ENCODE measurements at regions not wholly inside any gene's neighbourhood (a gene's known extent, or its start where the extent isn't known, plus 50 kb on each side); places are given as distances from the start of the nearest gene placed in this dataset.

- TF ChIP-seq ZFX (IDR thresholded peaks at IDR 0.05) (no peak), SP1 (IDR thresholded peaks at IDR 0.05; ENCODE audit: low read depth) (no peak), RAD21 (IDR thresholded peaks at IDR 0.05; ENCODE audit: low read depth) (no peak), CBX3 (IDR thresholded peaks at IDR 0.05; ENCODE audit: low read depth) (no peak)
Measured at GRCh38 chr5:108521011-108521700, 139.3 kb upstream of the FBXL17 start (continued).

GRCh38 chr5:108516785-108517184, 134.9 kb upstream of the FBXL17 start:
- Histone ChIP-seq H3K4me2 (ENCODE audit: low read length) (no peak overlapping the region), H3K79me2 (ENCODE audit: insufficient read depth, low read length) (no peaks in the 10 kb centered on the region), H3K9me2 (ENCODE audit: insufficient read depth) (no peaks in the 10 kb centered on the region), H4K20me1 (ENCODE audit: insufficient read depth) (no peaks in the 10 kb centered on the region), H3K36me3 (ENCODE audit: control insufficient read depth in 1 of 2, insufficient read depth in 2 of 2, low read length in 2 of 2) (no peaks in the 10 kb centered on the region), H3K9ac (ENCODE audit: low read length) (no peak overlapping the region), H3K4me1 (ENCODE audit: control insufficient read depth in 1 of 2, insufficient read depth in 2 of 2, low read length in 2 of 2) (no peaks in the 10 kb centered on the region), H2AFZ (ENCODE audit: low read depth, low read length, poor library complexity, severe bottlenecking) (no peak overlapping the region), H3K9me3 (ENCODE audit: control insufficient read depth in 1 of 2, insufficient read depth in 1 of 2, low read depth in 1 of 2, low read length in 2 of 2) (no peaks in the 10 kb centered on the region), H3K4me3 (replicated peaks in 1 of 2; ENCODE audit: low read depth in 1 of 2, low read length in 2 of 2) (no peak overlapping the region), H3K27ac (ENCODE audit: low read depth, low read length) (no peak overlapping the region), H3K27me3 (ENCODE audit: insufficient read depth, low read length) (no peaks in the 10 kb centered on the region)
- TF ChIP-seq YY1 (IDR thresholded peaks at IDR 0.05; ENCODE audit: extremely low read depth, insufficient replicate concordance, low read depth, low read length), result no peak
- TF ChIP-seq JUND (IDR thresholded peaks at IDR 0.05), result no peak
- TF ChIP-seq EZH2 (IDR thresholded peaks at IDR 0.05), result no peak
- TF ChIP-seq ZFX (IDR thresholded peaks at IDR 0.05), result no peak
- no peak for TF ChIP-seq RAD21 (IDR thresholded peaks at IDR 0.05; ENCODE audit: low read depth)
- TF ChIP-seq EZH2phosphoT487 (IDR thresholded peaks at IDR 0.05; ENCODE audit: borderline replicate concordance), result no peak
- no peak for TF ChIP-seq SRF (IDR thresholded peaks at IDR 0.05; ENCODE audit: low read depth)
- TF ChIP-seq TCF7L2 (IDR thresholded peaks at IDR 0.05; ENCODE audit: borderline replicate concordance, extremely low read depth, insufficient read depth, insufficient read length), result no peak
- no peak for TF ChIP-seq ZBTB33 (IDR thresholded peaks at IDR 0.05; ENCODE audit: extremely low read depth, insufficient replicate concordance, low read length)
- TF ChIP-seq POLR2A (IDR thresholded peaks at IDR 0.05; ENCODE audit: borderline replicate concordance, extremely low read depth, insufficient read depth, insufficient read length), result no peak
- TF ChIP-seq CBX3 (IDR thresholded peaks at IDR 0.05; ENCODE audit: low read depth), result no peak
- no peak for TF ChIP-seq ZNF274 (IDR thresholded peaks at IDR 0.05; ENCODE audit: low read depth, low read length)
- no peak for ATAC-seq
- ChIA-PET CTCF (no interaction called here), RAD21 (ENCODE audit: low non-redundant PET in 1 of 2, low total read pairs in 2 of 2, uncharacterized antibody in 2 of 2, unreplicated experiment in 2 of 2) (no interaction called here), POLR2A (no interaction called here)
- intact Hi-C loops (cut with micrococcal nuclease), result no loop called here
- no TSS peak for BruUV-seq (replicated peaks)
- DNase-seq (ENCODE audit: low read depth, low spot score), result no peak
